T follicular helper cell (primary cell): ENCODE measurements at regions not wholly inside any gene's neighbourhood (a gene's known extent, or its start where the extent isn't known, plus 50 kb on each side); places are given as distances from the start of the nearest gene placed in this dataset.

ENCODE experiments used
- DNase-seq: peaks from one replicate; pipeline ENCODE4 v3.0.0-alpha.2; 2020; ENCODE audit warnings: low read depth

- no peak for DNase-seq
Observed at GRCh38 chr2:136404176-136404575, 286.2 kb upstream of the CXCR4 start.

- DNase-seq = no peak
Observed at GRCh38 chr2:136402281-136402680, 284.3 kb upstream of the CXCR4 start.

GRCh38 chr2:136399667-136400289, 281.8 kb upstream of the CXCR4 start:
- DNase-seq = no peak

DNA sequence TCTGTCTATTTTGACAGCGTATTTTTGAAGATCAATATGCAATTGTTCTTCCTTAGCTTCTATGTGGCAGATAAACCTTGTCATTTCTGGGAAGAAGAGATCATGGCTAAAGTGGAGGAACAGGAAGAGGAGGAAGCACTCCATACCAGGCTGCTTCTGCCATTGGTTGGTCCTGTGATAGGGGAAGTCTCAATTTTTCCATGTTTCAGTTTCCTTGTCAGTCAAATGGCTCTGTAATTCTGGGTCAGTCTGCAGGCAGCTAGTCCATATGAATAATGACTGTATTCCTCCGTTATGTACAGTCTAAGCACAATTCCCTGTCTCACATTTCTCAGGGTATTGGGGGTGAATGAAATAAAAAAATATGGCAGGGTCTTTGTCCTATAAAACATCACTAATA, 277.6 kb upstream of the CXCR4 start:
- DNase-seq = no peak

GRCh38 chr2:136394136-136395060, 276.4 kb upstream of the CXCR4 start:
- no peak for DNase-seq

DNA sequence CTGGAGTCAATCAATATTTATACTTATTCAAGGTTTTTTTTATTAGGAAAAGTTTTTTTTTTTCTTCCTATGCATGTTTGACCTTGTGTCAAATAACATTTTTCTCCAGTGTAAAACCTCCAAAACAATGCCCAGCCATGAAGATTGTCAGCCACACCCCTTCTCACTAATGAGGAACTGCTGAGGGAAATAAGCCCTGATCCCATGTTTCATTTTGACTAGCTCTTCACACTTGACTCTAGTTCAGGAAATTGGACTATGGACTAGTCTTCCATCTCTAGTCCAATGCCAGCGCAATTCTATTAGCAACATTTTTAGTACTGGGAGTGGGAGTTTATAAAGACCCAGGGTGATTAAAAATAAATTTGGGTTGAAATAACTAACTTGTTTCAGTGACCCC, 275.6 kb upstream of the CXCR4 start:
- DNase-seq = no peak

DNA sequence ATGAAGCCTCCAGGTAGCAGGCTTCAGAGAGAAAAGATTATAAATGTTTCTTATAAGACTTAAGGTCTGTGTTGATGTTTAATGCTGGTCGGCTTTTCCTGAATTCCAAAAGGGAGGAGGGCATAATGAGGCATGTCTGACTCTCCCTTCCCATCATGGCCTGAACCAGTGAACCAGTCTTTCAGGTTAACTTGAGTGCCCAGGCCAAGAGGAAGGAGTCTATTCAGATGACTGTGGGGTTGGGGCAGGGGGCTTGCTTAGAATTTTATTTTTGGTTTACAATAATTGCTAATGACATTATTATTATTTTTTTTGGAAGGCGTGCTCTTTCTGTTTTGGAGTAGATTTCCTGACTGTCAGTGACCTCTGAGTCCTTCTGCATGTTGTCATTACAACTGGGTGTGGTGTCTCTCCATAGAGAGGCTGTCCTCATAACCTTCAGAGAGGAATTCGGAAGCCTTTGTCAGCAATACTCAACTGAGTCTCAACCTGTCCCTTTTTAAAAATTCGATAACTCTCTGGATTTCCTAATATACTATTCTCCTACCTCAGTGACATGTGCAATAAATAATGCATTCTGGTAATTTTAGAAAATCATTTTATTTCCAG, 275.1 kb upstream of the CXCR4 start:
- no peak for DNase-seq

DNA sequence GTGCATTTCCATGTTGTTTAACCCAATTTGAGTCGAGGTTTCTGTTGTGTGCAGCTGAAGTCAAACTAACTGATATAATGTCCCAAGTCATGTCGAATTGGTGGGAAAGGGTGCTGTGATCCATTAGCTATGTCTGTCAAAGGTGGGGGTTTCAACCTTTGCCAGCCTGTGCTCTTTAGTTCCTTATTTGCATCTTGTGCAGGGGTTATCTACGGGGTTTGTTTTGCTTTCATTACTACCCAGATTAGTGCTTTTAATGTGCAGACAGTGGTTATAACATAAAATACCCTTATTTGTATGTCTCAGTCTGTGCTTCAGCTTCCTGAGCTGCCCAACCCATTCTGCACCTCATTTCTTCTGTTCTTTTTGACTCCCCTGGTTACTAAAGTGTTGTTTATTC, 271.9 kb upstream of the CXCR4 start:
- DNase-seq = no peak

GRCh38 chr2:136386046-136386445, 268.1 kb upstream of the CXCR4 start:
- no peak for DNase-seq

- DNase-seq = peak; percentile 36
Observed at GRCh38 chr2:136384531-136385303, 266.8 kb upstream of the CXCR4 start.

GRCh38 chr2:136383167-136383566, 265.2 kb upstream of the CXCR4 start:
- DNase-seq = no peak

DNA sequence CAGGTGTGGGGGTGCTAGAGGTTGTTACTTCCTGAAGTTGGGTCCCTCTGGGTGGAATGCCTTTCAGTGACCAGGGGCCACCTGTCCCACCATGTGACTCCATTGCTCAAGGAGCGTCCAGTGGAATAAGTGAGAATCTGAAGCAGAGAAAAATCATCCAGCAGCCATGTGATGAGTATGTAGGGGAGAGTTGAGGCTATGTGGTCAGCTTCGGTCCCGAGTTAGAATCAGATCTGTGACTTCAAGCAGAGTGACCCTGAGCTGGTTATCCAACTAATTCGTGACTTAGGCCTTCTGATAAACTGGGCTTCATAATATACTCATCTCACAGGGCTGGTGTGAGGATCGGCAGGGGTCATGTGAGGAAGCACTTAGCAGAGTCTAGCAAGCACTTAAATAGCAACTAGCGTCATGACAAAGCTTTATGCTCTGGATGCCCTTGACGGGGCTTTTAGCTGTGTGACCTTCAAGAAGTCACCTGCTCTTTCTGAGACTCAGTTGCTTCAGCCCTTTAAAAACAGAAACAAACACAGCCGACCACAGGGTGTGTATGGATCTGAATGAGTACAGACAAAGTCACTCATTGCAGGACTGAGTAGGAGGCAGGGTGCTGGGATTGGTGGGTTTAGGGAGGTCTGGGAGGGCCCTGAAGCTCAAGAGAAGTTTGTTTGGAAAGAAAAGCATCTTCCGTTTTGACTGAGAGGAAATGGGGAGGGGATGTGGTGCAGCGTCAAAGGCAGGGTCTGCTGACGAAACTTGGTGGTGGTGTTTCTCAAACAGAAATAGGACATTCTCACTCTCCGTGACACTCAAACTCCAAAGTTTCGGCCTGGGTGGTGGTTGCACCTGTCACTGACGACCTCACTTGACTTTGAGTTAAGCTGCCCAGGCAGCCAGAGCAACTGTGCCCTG, 264.0 kb upstream of the CXCR4 start:
- peak; percentile 56 for DNase-seq

- no peak for DNase-seq
Observed at GRCh38 chr2:136381245-136381644, 263.3 kb upstream of the CXCR4 start.

GRCh38 chr2:136378712-136379595, 261.0 kb upstream of the CXCR4 start:
- DNase-seq = peak; percentile 69

GRCh38 chr2:136377423-136378382, 259.8 kb upstream of the CXCR4 start:
- DNase-seq = no peak

DNA sequence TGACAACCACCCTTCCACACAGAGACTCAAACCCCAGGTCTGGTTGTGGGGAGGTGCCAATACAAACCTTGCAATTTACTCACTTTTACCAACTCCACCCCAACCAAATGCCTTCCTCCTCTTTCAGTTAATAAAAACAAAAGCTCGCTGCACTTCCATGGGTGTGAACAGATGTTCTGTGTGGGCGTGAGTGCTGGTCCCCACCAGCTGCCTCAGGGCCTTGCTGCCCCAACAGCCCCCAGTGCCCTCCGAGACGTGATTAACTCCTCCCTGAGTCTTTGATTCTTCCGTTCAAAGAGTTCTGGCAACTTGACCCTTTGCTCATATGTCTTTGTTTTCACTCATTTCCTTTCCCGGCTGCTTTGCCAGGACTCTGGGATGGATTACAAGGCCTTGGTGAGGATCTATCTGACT, 258.9 kb upstream of the CXCR4 start:
- no peak for DNase-seq

DNA sequence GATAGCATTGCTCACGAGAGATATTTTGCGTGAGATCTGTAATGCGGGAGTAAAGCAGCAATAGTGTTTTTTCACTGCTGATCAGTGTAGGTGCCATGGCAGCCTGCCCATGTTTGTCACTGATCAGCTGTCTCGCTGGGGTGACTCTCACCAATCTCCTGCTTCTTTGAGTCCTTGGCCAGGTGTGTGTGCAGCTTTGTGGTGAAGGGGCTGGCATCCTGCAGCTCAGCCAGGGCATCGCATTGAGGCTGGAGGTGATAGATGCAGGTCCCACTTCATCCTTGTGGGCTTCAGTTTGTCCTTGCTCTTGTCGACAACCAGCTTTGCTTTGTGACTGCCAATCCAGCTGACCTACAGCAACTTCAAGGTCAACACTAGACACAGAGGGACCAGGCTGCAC, 258.3 kb upstream of the CXCR4 start:
- peak; percentile 6 for DNase-seq

DNA sequence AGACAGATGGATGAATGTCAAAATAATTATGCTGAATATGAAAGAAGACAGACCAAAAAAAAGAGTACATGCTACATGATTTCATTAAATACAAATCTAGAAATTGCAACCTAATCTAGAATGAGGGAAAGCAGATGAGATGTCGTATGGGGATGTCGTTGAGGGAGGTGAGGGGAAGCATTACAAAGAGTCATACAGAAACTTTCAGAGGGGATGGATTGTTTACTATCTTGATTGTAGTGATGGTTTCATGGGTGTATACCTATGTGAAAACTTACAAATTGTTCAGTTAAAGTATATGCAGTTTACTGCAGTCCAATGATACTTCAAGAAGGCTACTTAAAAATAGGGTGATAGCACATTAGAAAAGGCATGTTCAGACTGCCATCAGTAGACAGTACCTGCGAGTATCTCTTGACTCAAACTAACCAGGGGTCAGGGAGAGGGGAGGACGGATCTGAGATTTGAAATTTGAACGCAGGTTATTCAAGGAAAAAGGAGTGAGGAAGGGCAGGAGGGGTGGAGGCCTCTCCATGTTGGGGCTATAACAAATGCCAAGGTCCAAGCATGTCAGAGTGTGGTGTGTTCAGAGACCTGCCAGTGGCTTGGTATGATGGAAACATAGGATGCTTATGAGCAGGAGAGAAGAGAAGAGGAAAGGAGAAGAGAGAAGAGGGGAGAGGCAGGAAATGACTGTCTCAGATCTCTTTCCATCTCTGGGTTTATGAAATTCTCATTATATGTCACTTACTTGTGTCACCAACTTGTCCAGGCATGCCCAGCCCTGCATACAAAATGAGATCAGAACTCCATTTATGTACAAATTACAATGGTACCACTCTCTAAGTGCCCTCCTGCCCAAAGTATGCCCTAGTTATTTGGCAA, 257.3 kb upstream of the CXCR4 start:
- no peak for DNase-seq
